ENCODE measurements at regions not wholly inside any gene's neighbourhood (a gene's known extent, or its start where the extent isn't known, plus 50 kb on each side); places are given as distances from the start of the nearest gene placed in this dataset.

- H3K27me3 Mint-ChIP-seq = peaks cover 18% of the 10 kb centered on the region
These were observed 441.1 kb downstream of the SETD4 start for GRCh38 chr21:35619184-35619583.

GRCh38 chr21:35617491-35617890 is 442.8 kb downstream of the SETD4 start:
- Mint-ChIP-seq H3K36me3 (ENCODE audit: low read depth) (no peaks in the 10 kb centered on the region), H3K27me3 (peaks cover 14% of the 10 kb centered on the region), H3K4me1 (ENCODE audit: low read depth) (no peaks in the 10 kb centered on the region), H3K4me3 (no peak overlapping the region), H3K9me3 (no peaks in the 10 kb centered on the region), H3K27ac (no peak overlapping the region)

More at GRCh38 chr21:35619184-35619583, 441.1 kb downstream of the SETD4 start:
- Mint-ChIP-seq H3K4me3 (no peak overlapping the region), H3K9me3 (no peaks in the 10 kb centered on the region), H3K36me3 (ENCODE audit: low read depth) (no peaks in the 10 kb centered on the region), H3K27ac (no peak overlapping the region), H3K4me1 (ENCODE audit: low read depth) (no peaks in the 10 kb centered on the region)

- no peak overlapping the region for H3K27ac Mint-ChIP-seq
- no peak overlapping the region for H3K4me3 Mint-ChIP-seq
- peaks cover 14% of the 10 kb centered on the region for H3K27me3 Mint-ChIP-seq
- no peaks in the 10 kb centered on the region for H3K36me3 Mint-ChIP-seq (ENCODE audit: low read depth)
- no peaks in the 10 kb centered on the region for H3K4me1 Mint-ChIP-seq (ENCODE audit: low read depth)
- no peaks in the 10 kb centered on the region for H3K9me3 Mint-ChIP-seq
These were observed 444.2 kb downstream of the SETD4 start for GRCh38 chr21:35616090-35616489.

GRCh38 chr21:35615325-35615724 is 445.0 kb downstream of the SETD4 start:
- Mint-ChIP-seq H3K36me3 (ENCODE audit: low read depth) (no peaks in the 10 kb centered on the region), H3K27me3 (peaks cover 14% of the 10 kb centered on the region), H3K9me3 (no peaks in the 10 kb centered on the region), H3K4me1 (ENCODE audit: low read depth) (no peaks in the 10 kb centered on the region), H3K4me3 (no peak overlapping the region), H3K27ac (no peak overlapping the region)

GRCh38 chr21:35614396-35614921 is 445.9 kb downstream of the SETD4 start:
- no peak overlapping the region for H3K4me3 Mint-ChIP-seq
- no peak overlapping the region for H3K27ac Mint-ChIP-seq
- H3K9me3 Mint-ChIP-seq = no peaks in the 10 kb centered on the region
- H3K36me3 Mint-ChIP-seq (ENCODE audit: low read depth) = no peaks in the 10 kb centered on the region
- H3K4me1 Mint-ChIP-seq (ENCODE audit: low read depth) = no peaks in the 10 kb centered on the region
- peaks cover 13% of the 10 kb centered on the region for H3K27me3 Mint-ChIP-seq

- Mint-ChIP-seq H3K36me3 (ENCODE audit: low read depth) (no peaks in the 10 kb centered on the region), H3K27ac (no peak overlapping the region), H3K27me3 (no peaks in the 10 kb centered on the region), H3K4me1 (ENCODE audit: low read depth) (no peaks in the 10 kb centered on the region), H3K4me3 (no peak overlapping the region), H3K9me3 (peaks cover 4% of the 10 kb centered on the region)
These were observed 448.6 kb downstream of the SETD4 start for GRCh38 chr21:35611708-35612132.

GRCh38 chr21:35609263-35609662 is 451.1 kb downstream of the SETD4 start:
- no peak overlapping the region for H3K27ac Mint-ChIP-seq
- no peak overlapping the region for H3K4me3 Mint-ChIP-seq
- H3K4me1 Mint-ChIP-seq (ENCODE audit: low read depth) = no peaks in the 10 kb centered on the region
- H3K9me3 Mint-ChIP-seq = peaks cover 4% of the 10 kb centered on the region
- peaks cover 3% of the 10 kb centered on the region for H3K27me3 Mint-ChIP-seq
- H3K36me3 Mint-ChIP-seq (ENCODE audit: low read depth) = no peaks in the 10 kb centered on the region

- Mint-ChIP-seq H3K27ac (no peak overlapping the region), H3K9me3 (peaks cover 4% of the 10 kb centered on the region), H3K36me3 (ENCODE audit: low read depth) (no peaks in the 10 kb centered on the region), H3K27me3 (peaks cover 3% of the 10 kb centered on the region), H3K4me3 (no peak overlapping the region), H3K4me1 (ENCODE audit: low read depth) (no peaks in the 10 kb centered on the region)
These were observed 452.9 kb downstream of the SETD4 start for GRCh38 chr21:35607406-35607805.

- peaks cover 4% of the 10 kb centered on the region for H3K9me3 Mint-ChIP-seq
These were observed 453.7 kb downstream of the SETD4 start for GRCh38 chr21:35606578-35606977.

GRCh38 chr21:35606146-35606545 is 454.2 kb downstream of the SETD4 start:
- peaks cover 3% of the 10 kb centered on the region for H3K27me3 Mint-ChIP-seq
- H3K36me3 Mint-ChIP-seq (ENCODE audit: low read depth) = no peaks in the 10 kb centered on the region
- no peak overlapping the region for H3K27ac Mint-ChIP-seq
- H3K4me1 Mint-ChIP-seq (ENCODE audit: low read depth) = no peaks in the 10 kb centered on the region
- H3K4me3 Mint-ChIP-seq = no peak overlapping the region
- H3K9me3 Mint-ChIP-seq = peaks cover 4% of the 10 kb centered on the region

More at GRCh38 chr21:35606578-35606977, 453.7 kb downstream of the SETD4 start:
- H3K36me3 Mint-ChIP-seq (ENCODE audit: low read depth) = no peaks in the 10 kb centered on the region
- no peaks in the 10 kb centered on the region for H3K4me1 Mint-ChIP-seq (ENCODE audit: low read depth)
- H3K27me3 Mint-ChIP-seq = peaks cover 3% of the 10 kb centered on the region
- no peak overlapping the region for H3K27ac Mint-ChIP-seq
- no peak overlapping the region for H3K4me3 Mint-ChIP-seq

GRCh38 chr21:35603494-35603893 is 456.8 kb downstream of the SETD4 start:
- H3K27me3 Mint-ChIP-seq = peaks cover 3% of the 10 kb centered on the region
- peaks cover 4% of the 10 kb centered on the region for H3K9me3 Mint-ChIP-seq
- H3K4me1 Mint-ChIP-seq (ENCODE audit: low read depth) = no peaks in the 10 kb centered on the region
- H3K36me3 Mint-ChIP-seq (ENCODE audit: low read depth) = no peaks in the 10 kb centered on the region
- no peak overlapping the region for H3K4me3 Mint-ChIP-seq
- no peak overlapping the region for H3K27ac Mint-ChIP-seq

- no peak overlapping the region for H3K4me3 Mint-ChIP-seq
- no peak overlapping the region for H3K27ac Mint-ChIP-seq
- no peaks in the 10 kb centered on the region for H3K4me1 Mint-ChIP-seq (ENCODE audit: low read depth)
- no peaks in the 10 kb centered on the region for H3K36me3 Mint-ChIP-seq (ENCODE audit: low read depth)
- peaks cover 4% of the 10 kb centered on the region for H3K9me3 Mint-ChIP-seq
- H3K27me3 Mint-ChIP-seq = peaks cover 3% of the 10 kb centered on the region
These were observed 457.4 kb downstream of the SETD4 start for GRCh38 chr21:35602811-35603362.

GRCh38 chr21:35601211-35601610 is 459.1 kb downstream of the SETD4 start:
- Mint-ChIP-seq H3K4me3 (no peak overlapping the region), H3K36me3 (ENCODE audit: low read depth) (no peaks in the 10 kb centered on the region), H3K27ac (no peak overlapping the region), H3K9me3 (no peaks in the 10 kb centered on the region), H3K4me1 (ENCODE audit: low read depth) (no peaks in the 10 kb centered on the region), H3K27me3 (peaks cover 3% of the 10 kb centered on the region)

GRCh38 chr21:35599164-35599563 is 461.2 kb downstream of the SETD4 start:
- no peak overlapping the region for H3K4me3 Mint-ChIP-seq
- peaks cover 3% of the 10 kb centered on the region for H3K27me3 Mint-ChIP-seq
- no peaks in the 10 kb centered on the region for H3K9me3 Mint-ChIP-seq
- no peaks in the 10 kb centered on the region for H3K36me3 Mint-ChIP-seq (ENCODE audit: low read depth)
- no peaks in the 10 kb centered on the region for H3K4me1 Mint-ChIP-seq (ENCODE audit: low read depth)
- no peak overlapping the region for H3K27ac Mint-ChIP-seq

GRCh38 chr21:35597750-35598339 is 462.5 kb downstream of the SETD4 start:
- Mint-ChIP-seq H3K27me3 (peaks cover 6% of the 10 kb centered on the region), H3K36me3 (ENCODE audit: low read depth) (no peaks in the 10 kb centered on the region), H3K4me1 (ENCODE audit: low read depth) (no peaks in the 10 kb centered on the region), H3K4me3 (no peak overlapping the region), H3K9me3 (no peaks in the 10 kb centered on the region), H3K27ac (no peak overlapping the region)

- Mint-ChIP-seq H3K4me3 (no peak overlapping the region), H3K9me3 (peaks cover 5% of the 10 kb centered on the region), H3K27me3 (peaks cover 12% of the 10 kb centered on the region), H3K4me1 (ENCODE audit: low read depth) (no peaks in the 10 kb centered on the region), H3K27ac (no peak overlapping the region), H3K36me3 (ENCODE audit: low read depth) (no peaks in the 10 kb centered on the region)
These were observed 465.4 kb downstream of the SETD4 start for GRCh38 chr21:35594905-35595304.
